ENCODE measurements at regions not wholly inside any gene's neighbourhood (a gene's known extent, or its start where the extent isn't known, plus 50 kb on each side); places are given as distances from the start of the nearest gene placed in this dataset.

GRCh38 chr4:120434756-120435155 is 368.1 kb upstream of the MAD2L1 start:
- TF ChIP-seq, protein P1, sequence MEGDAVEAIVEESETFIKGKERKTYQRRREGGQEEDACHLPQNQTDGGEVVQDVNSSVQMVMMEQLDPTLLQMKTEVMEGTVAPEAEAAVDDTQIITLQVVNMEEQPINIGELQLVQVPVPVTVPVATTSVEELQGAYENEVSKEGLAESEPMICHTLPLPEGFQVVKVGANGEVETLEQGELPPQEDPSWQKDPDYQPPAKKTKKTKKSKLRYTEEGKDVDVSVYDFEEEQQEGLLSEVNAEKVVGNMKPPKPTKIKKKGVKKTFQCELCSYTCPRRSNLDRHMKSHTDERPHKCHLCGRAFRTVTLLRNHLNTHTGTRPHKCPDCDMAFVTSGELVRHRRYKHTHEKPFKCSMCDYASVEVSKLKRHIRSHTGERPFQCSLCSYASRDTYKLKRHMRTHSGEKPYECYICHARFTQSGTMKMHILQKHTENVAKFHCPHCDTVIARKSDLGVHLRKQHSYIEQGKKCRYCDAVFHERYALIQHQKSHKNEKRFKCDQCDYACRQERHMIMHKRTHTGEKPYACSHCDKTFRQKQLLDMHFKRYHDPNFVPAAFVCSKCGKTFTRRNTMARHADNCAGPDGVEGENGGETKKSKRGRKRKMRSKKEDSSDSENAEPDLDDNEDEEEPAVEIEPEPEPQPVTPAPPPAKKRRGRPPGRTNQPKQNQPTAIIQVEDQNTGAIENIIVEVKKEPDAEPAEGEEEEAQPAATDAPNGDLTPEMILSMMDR (conservative IDR thresholded peaks at IDR 0.05; ENCODE audit: low read length): no peak
- TF ChIP-seq EZH2phosphoT487 (IDR thresholded peaks at IDR 0.05; ENCODE audit: borderline replicate concordance): no peak

Measured in Loucy (cell line).